K562 (cell line): ENCODE measurements at regions not wholly inside any gene's neighbourhood (a gene's known extent, or its start where the extent isn't known, plus 50 kb on each side); places are given as distances from the start of the nearest gene placed in this dataset.

Experiments
- ATAC-seq: fragments of 200-7000 bp; cut with Tn5 transposase; 3 replicates; pipeline ENCODE4 v1.9.1; 2020; ENCODE audit warnings: moderate library complexity
- BruUV-seq: library from RNA; stranded (reverse); fragments of 400-500 nt; replicated peaks from 2 replicates; lab custom pipeline; 2021; lab: Mats Ljungman, UMichigan
- CTCF ChIA-PET: fragments of 300-600 bp; formaldehyde crosslinking; extraction: SDS; loops from one replicate; lab custom pipeline; 2021; ENCODE audit warnings: low intra/inter-chr PET ratio; lab: Yijun Ruan, JAX
- POLR2A ChIA-PET: fragments of 300-600, 350-650 bp; sonication (Branson Sonifier 250); formaldehyde crosslinking; extraction: SDS; loops from one replicate; lab custom pipeline; 2021; ENCODE audit warnings: antibody characterized with exemption, inconsistent platforms; lab: Yijun Ruan, JAX
- DNase-seq, 4 experiments: peaks; one replicate each; pipeline versions ENCODE4 v3.0.0 to v3.0.0-alpha.2; 2011 to 2018; ENCODE audit warnings: low spot score in 3 of 4, mixed read lengths in 3 of 4; ENCODE audit errors: extremely low read depth in 1 of 4
- FAIRE-seq: peaks from 2 replicates; lab custom pipeline; 2011; peaks lifted over from hg19 to GRCh38; lab: Jason Lieb, UNC
- H2AFZ ChIP-seq: 2 replicates; pipeline ENCODE4 v1.6.0; 2011; ENCODE audit warnings: low read depth, low read length, control low read depth, inconsistent platforms
- H3K27ac ChIP-seq: fragments of 200-600 bp; 3 replicates; pipeline ENCODE4 v1.8.0; 2011; ENCODE audit warnings: low read depth, mild to moderate bottlenecking, control low read depth, inconsistent platforms, low read length, moderate library complexity, mixed read lengths; ENCODE audit errors: extremely low read depth
- H3K27me3 ChIP-seq, 2 experiments: fragments of 300-600 bp in 1 of 2; 2 replicates in 1 of 2; 3 replicates in 1 of 2; pipeline versions ENCODE4 v1.6.0 to v1.8.0; 2011; ENCODE audit warnings: inconsistent platforms in 2 of 2, low read length in 2 of 2, mild to moderate bottlenecking in 1 of 2, mixed read lengths in 1 of 2, moderate library complexity in 1 of 2; ENCODE audit not compliant: control insufficient read depth in 2 of 2, insufficient read depth in 2 of 2
- H3K36me3 ChIP-seq: fragments of 300-600 bp; 3 replicates; pipeline ENCODE4 v1.8.0; 2011; ENCODE audit warnings: mild to moderate bottlenecking, low read length, inconsistent platforms; ENCODE audit not compliant: control insufficient read depth, insufficient read depth
- H3K4me1 ChIP-seq, 2 experiments: fragments of 200-600 bp in 1 of 2; replicated peaks in 1 of 2; 2 replicates in 1 of 2; 3 replicates in 1 of 2; pipeline versions ENCODE4 v1.5.1 to v1.8.0; 2011; ENCODE audit warnings: inconsistent platforms in 2 of 2, low read length in 2 of 2, mild to moderate bottlenecking in 1 of 2, mixed read lengths in 1 of 2, moderate library complexity in 1 of 2; ENCODE audit not compliant: control insufficient read depth in 2 of 2, insufficient read depth in 2 of 2
- H3K4me2 ChIP-seq: 2 replicates; pipeline ENCODE4 v1.6.1; 2011; ENCODE audit warnings: low read length, control low read depth, inconsistent platforms, mixed read lengths; ENCODE audit not compliant: insufficient read depth
- H3K4me3 ChIP-seq: fragments of 200-600 bp; sonication (generic), shearing (Covaris generic); 2 replicates; pipeline ENCODE4 v1.5.1; 2016; ENCODE audit warnings: control low read depth, inconsistent platforms
- H3K79me2 ChIP-seq: fragments of 200-600 bp; 3 replicates; pipeline ENCODE4 v1.8.0; 2011; ENCODE audit warnings: low read length, inconsistent platforms; ENCODE audit not compliant: control insufficient read depth, insufficient read depth
- H3K9ac ChIP-seq, 2 experiments: 2 replicates each; pipeline versions ENCODE4 v1.6.0 to v1.6.1; 2011; ENCODE audit warnings: low read depth in 2 of 2, low read length in 2 of 2, control low read depth in 1 of 2, inconsistent platforms in 1 of 2, mild to moderate bottlenecking in 1 of 2, mixed read lengths in 1 of 2; ENCODE audit not compliant: insufficient read depth in 1 of 2
- H3K9me1 ChIP-seq: one replicate; pipeline ENCODE4 v1.6.0; 2011; ENCODE audit warnings: inconsistent platforms, mild to moderate bottlenecking, low read length, moderate library complexity; ENCODE audit not compliant: control insufficient read depth, insufficient read depth
- H3K9me3 ChIP-seq: replicated peaks from 2 replicates; pipeline ENCODE4 v1.5.1; 2011; ENCODE audit warnings: low read depth, low read length, inconsistent platforms; ENCODE audit not compliant: control insufficient read depth, insufficient read depth
- H4K20me1 ChIP-seq: replicated peaks from 2 replicates; pipeline ENCODE4 v1.6.1; 2011; ENCODE audit warnings: low read length, inconsistent platforms, mixed read lengths; ENCODE audit not compliant: control insufficient read depth, insufficient read depth
- NFATC3 ChIP-seq: fragments of 450-650 bp; IDR thresholded peaks from 2 replicates; pipeline ENCODE4 v1.6.1; 2017; ENCODE audit warnings: mild to moderate bottlenecking
- OTX1 ChIP-seq: fragments of 450-650 bp; formaldehyde crosslinking; IDR thresholded peaks from 2 replicates; pipeline ENCODE4 v1.4.0; 2022; ENCODE audit warnings: mild to moderate bottlenecking
- RBBP5 ChIP-seq: fragments of 200-600 bp; sonication (generic); IDR thresholded peaks from 2 replicates; pipeline ENCODE4 v1.6.1; 2012; ENCODE audit warnings: borderline replicate concordance, mild to moderate bottlenecking, low read length, control low read depth, inconsistent platforms; ENCODE audit not compliant: insufficient read depth, poor library complexity, severe bottlenecking
- STAG1 ChIP-seq: sonication (generic); formaldehyde crosslinking; IDR thresholded peaks from 2 replicates; pipeline ENCODE4 v1.5.0; 2020; ENCODE audit warnings: missing genetic modification reagents, borderline replicate concordance
- TAL1 ChIP-seq: fragments of 450-650 bp; IDR thresholded peaks from 2 replicates; pipeline ENCODE4 v1.6.1; 2016; ENCODE audit warnings: mild to moderate bottlenecking
- TBP ChIP-seq: optimal IDR thresholded peaks from 2 replicates; pipeline ENCODE3; 2011; ENCODE audit warnings: low read depth, low read length, improper control_type of control experiment
- ZBTB1 ChIP-seq: sonication (generic); formaldehyde crosslinking; IDR thresholded peaks from 2 replicates; pipeline ENCODE4 v1.8.1; 2023; ENCODE audit warnings: missing genetic modification reagents, low read depth, mild to moderate bottlenecking, borderline replicate concordance
- ZFPM2 ChIP-seq: fragments of 250-450 bp; sonication (Bioruptor Pico); IDR thresholded peaks from 2 replicates; pipeline ENCODE4 v1.5.1; 2022; ENCODE audit warnings: mild to moderate bottlenecking
- ZNF589 ChIP-seq: fragments of 200-800 bp; sonication (Bioruptor generic); IDR thresholded peaks from 2 replicates; pipeline ENCODE4 v1.6.1; 2016; ENCODE audit warnings: low read depth, missing genetic modification characterization, missing compliant biosample characterization
- ZSCAN29 ChIP-seq: fragments of 450-650 bp; IDR thresholded peaks from 2 replicates; pipeline ENCODE4 v1.6.1; 2017
- WGBS: fragments of 100-300 bp; shearing (Covaris generic); methylation state at CpG from one replicate; pipeline ENCODE4 v1.1.6; 2016; ENCODE audit warnings: low coverage, mixed read lengths; ENCODE audit not compliant: insufficient coverage; ENCODE audit errors: missing lambda C conversion rate; 5-methylcytosine and 5-hydroxymethylcytosine counted together
- in situ Hi-C: fragments of 300-500 bp; cut with MboI; formaldehyde crosslinking; loops from 4 replicates; pipeline ENCODE4 v1.15.0; 2018; ENCODE audit warnings: inconsistent platforms, mixed read lengths
- intact Hi-C: fragments of 100-400 bp; cut with micrococcal nuclease; formaldehyde crosslinking; loops from 2 replicates; pipeline ENCODE4 v1.14.2; 2022

GRCh38 chr10:36515319-36515718 is 610.1 kb upstream of the ANKRD30A start:
- TF ChIP-seq TAL1, result no peak
- no peak for TF ChIP-seq TBP
- no peak for TF ChIP-seq OTX1 (CRISPR knock-in tag)
- no peak for TF ChIP-seq ZNF589 (CRISPR knock-in tag)
- no peak for TF ChIP-seq STAG1 (CRISPR knock-in tag)
- no peak for TF ChIP-seq RBBP5
- no peak for TF ChIP-seq ZFPM2 (CRISPR knock-in tag)
- TF ChIP-seq ZSCAN29, result no peak
- TF ChIP-seq NFATC3, result no peak
- no peak for TF ChIP-seq ZBTB1
- TF ChIP-seq, all 486 proteins: peak for 0
- H3K4me2 ChIP-seq, result no peak overlapping the region
- DNase-seq (no peak), ATAC-seq (no peak), FAIRE-seq (no peak)
- no peak overlapping the region for H2AFZ ChIP-seq
- intact Hi-C loops, result no loop called here
- no peak overlapping the region for H3K9ac ChIP-seq
- H3K79me2 ChIP-seq, result no peaks in the 10 kb centered on the region
- no peaks in the 10 kb centered on the region for H3K36me3 ChIP-seq
- no peak overlapping the region for H3K4me3 ChIP-seq
- 0% methylated on average over 2 of the region's 2 CpGs for WGBS
- no TSS peak for BruUV-seq
- H4K20me1 ChIP-seq, result no peaks in the 10 kb centered on the region
- H3K4me1 ChIP-seq, result no peaks in the 10 kb centered on the region
- no peaks in the 10 kb centered on the region for H3K9me1 ChIP-seq
- H3K27ac ChIP-seq, result no peak overlapping the region
- CTCF ChIA-PET, result no interaction called here
- POLR2A ChIA-PET, result no interaction called here
- H3K9me3 ChIP-seq, result no peaks in the 10 kb centered on the region
- no peaks in the 10 kb centered on the region for H3K27me3 ChIP-seq
- in situ Hi-C loops, result no loop called here
